Activated T-helper 1 cell treated with anti-CD3 and anti-CD28 coated beads, Interleukin-2, amount 50 U/mL, for 16 hours (primary cell): ENCODE measurements at regions not wholly inside any gene's neighbourhood (a gene's known extent, or its start where the extent isn't known, plus 50 kb on each side); places are given as distances from the start of the nearest gene placed in this dataset.

Experiments used
- DNase-seq, 2 donors: peaks; one replicate each; pipeline ENCODE4 v3.0.0-alpha.2; 2020; ENCODE audit warnings: low read depth in 1 of 2, low spot score in 1 of 2

- no peak for DNase-seq
Measured at GRCh38 chr17:73723317-73723716, 79.1 kb upstream of the SDK2 start.

- no peak for DNase-seq
Measured at GRCh38 chr17:73724341-73724740, 80.1 kb upstream of the SDK2 start.

GRCh38 chr17:73724990-73725389 lies 80.7 kb upstream of the SDK2 start:
- DNase-seq = no peak

- no peak for DNase-seq
Measured at GRCh38 chr17:73725794-73726515, 81.7 kb upstream of the SDK2 start.

- DNase-seq = no peak
Measured at GRCh38 chr17:73727941-73728340, 83.7 kb upstream of the SDK2 start.

GRCh38 chr17:73729101-73729500 lies 84.9 kb upstream of the SDK2 start:
- no peak for DNase-seq

- DNase-seq = no peak
Measured at GRCh38 chr17:73731733-73732132, 87.5 kb upstream of the SDK2 start.

- no peak for DNase-seq
Measured at GRCh38 chr17:73733517-73733916, 89.3 kb upstream of the SDK2 start.

GRCh38 chr17:73735245-73735644 lies 91.0 kb upstream of the SDK2 start:
- no peak for DNase-seq

- no peak for DNase-seq
Measured at GRCh38 chr17:73738751-73739575, 94.7 kb upstream of the SDK2 start.

- no peak for DNase-seq
Measured at GRCh38 chr17:73740370-73740769, 96.1 kb upstream of the SDK2 start.

- DNase-seq = no peak
Measured at GRCh38 chr17:73742948-73743381, 98.7 kb upstream of the SDK2 start.

- DNase-seq = no peak
Measured at GRCh38 chr17:73743518-73744201, 99.4 kb upstream of the SDK2 start.

- DNase-seq = no peak
Measured at GRCh38 chr17:73744411-73744810, 100.2 kb upstream of the SDK2 start.

- no peak for DNase-seq
Measured at GRCh38 chr17:73746314-73747073, 102.2 kb upstream of the SDK2 start.

GRCh38 chr17:73747221-73748002 lies 103.2 kb upstream of the SDK2 start:
- no peak for DNase-seq

- DNase-seq = no peak
Measured at GRCh38 chr17:73748508-73748907, 104.3 kb upstream of the SDK2 start.

GRCh38 chr17:73749337-73749823 lies 105.1 kb upstream of the SDK2 start:
- no peak for DNase-seq

GRCh38 chr17:73749928-73750605 lies 105.8 kb upstream of the SDK2 start:
- no peak for DNase-seq

GRCh38 chr17:73750975-73751374 lies 106.7 kb upstream of the SDK2 start:
- no peak for DNase-seq
